ENCODE measurements at regions not wholly inside any gene's neighbourhood (a gene's known extent, or its start where the extent isn't known, plus 50 kb on each side); places are given as distances from the start of the nearest gene placed in this dataset.
A peak's percentile ranks its signal among the peaks of the same experiment; 100 is the strongest.
"Not testable (repeated sequence)": the region's sequence is repeated elsewhere in the genome, so short reads cannot be mapped to it uniquely, and the experiment has no call there.

DNA sequence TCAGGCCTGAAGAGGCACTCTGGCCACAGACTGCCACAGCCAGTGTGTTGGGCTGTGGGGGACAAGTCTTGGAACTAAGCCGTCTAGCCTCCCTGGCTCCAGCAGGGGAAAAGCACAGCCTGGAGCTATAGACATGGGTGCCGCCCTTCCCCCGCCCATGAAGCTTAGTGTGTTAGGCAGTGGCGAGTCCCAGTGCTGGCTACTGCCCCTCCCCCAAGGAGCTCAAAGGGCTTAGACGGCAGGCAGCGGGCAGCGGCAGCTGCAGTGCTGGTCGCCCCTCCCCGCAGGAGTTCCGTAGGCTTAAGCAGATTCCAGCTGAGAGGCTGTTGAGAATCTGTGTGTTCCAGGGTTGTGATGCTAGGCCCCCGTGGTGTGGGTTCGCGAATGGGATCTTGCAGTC is 135.8 kb upstream of the RORA start:
- H3K36me3 ChIP-seq (replicated peaks; ENCODE audit: insufficient read depth, low read depth), result no peaks in the 10 kb centered on the region
- H3K27me3 ChIP-seq, result no peaks in the 10 kb centered on the region
- no peaks in the 10 kb centered on the region for H3K79me2 ChIP-seq
- DNase-seq (ENCODE audit: low spot score), result peak; percentile 73
- no peak overlapping the region for H2AFZ ChIP-seq
- H3K4me3 ChIP-seq, result no peak overlapping the region
- H3K4me2 ChIP-seq, result peak overlapping the region; percentile 68
- H3K4me1 ChIP-seq (ENCODE audit: insufficient read depth), result no peaks in the 10 kb centered on the region
- no peaks in the 10 kb centered on the region for H3K9me3 ChIP-seq (ENCODE audit: low read depth)
- TF ChIP-seq EZH2 (IDR thresholded peaks at IDR 0.05; ENCODE audit: borderline replicate concordance) (no peak), EZH2phosphoT487 (IDR thresholded peaks at IDR 0.05; ENCODE audit: low read depth, severe bottlenecking, unreplicated experiment) (no peak)
- TF ChIP-seq, protein P1, sequence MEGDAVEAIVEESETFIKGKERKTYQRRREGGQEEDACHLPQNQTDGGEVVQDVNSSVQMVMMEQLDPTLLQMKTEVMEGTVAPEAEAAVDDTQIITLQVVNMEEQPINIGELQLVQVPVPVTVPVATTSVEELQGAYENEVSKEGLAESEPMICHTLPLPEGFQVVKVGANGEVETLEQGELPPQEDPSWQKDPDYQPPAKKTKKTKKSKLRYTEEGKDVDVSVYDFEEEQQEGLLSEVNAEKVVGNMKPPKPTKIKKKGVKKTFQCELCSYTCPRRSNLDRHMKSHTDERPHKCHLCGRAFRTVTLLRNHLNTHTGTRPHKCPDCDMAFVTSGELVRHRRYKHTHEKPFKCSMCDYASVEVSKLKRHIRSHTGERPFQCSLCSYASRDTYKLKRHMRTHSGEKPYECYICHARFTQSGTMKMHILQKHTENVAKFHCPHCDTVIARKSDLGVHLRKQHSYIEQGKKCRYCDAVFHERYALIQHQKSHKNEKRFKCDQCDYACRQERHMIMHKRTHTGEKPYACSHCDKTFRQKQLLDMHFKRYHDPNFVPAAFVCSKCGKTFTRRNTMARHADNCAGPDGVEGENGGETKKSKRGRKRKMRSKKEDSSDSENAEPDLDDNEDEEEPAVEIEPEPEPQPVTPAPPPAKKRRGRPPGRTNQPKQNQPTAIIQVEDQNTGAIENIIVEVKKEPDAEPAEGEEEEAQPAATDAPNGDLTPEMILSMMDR (IDR thresholded peaks at IDR 0.05; ENCODE audit: poor library complexity), result no peak
- no peak overlapping the region for H3K27ac ChIP-seq
- no peaks in the 10 kb centered on the region for H3K9me2 ChIP-seq (replicated peaks; ENCODE audit: insufficient read depth)
- no peaks in the 10 kb centered on the region for H4K20me1 ChIP-seq (ENCODE audit: insufficient read depth, poor library complexity, severe bottlenecking)
- WGBS (ENCODE audit: low lambda C conversion rate, missing lambda C conversion rate), result 17% methylated on average over 13 of the region's 13 CpGs

DNA sequence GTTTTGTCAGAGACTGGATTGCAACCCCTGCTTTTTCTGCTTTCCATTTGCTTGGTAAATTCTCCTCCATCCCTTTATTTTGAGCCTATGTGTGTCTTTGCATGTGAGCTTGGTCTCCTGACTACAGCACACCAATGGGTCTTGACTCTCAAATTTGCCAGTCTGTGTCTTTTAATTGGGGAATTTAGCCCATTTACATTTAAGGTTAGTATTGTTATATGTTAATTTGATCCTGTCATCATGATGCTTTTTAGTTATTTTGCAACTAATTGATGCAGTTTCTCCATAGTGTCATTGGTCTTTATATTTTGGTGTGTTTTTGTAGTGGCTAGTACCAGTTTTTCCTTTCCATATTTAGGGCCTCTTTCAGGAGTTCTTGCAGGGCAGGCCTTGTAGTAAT is 133.8 kb upstream of the RORA start:
- H3K9me3 ChIP-seq (ENCODE audit: low read depth); H3K9me2 ChIP-seq (replicated peaks; ENCODE audit: insufficient read depth); H3K4me3 ChIP-seq; H3K79me2 ChIP-seq; H3K27me3 ChIP-seq; H3K36me3 ChIP-seq (replicated peaks; ENCODE audit: insufficient read depth, low read depth); DNase-seq (ENCODE audit: low spot score); H4K20me1 ChIP-seq (ENCODE audit: insufficient read depth, poor library complexity, severe bottlenecking); H2AFZ ChIP-seq; H3K27ac ChIP-seq; H3K4me2 ChIP-seq; H3K4me1 ChIP-seq (ENCODE audit: insufficient read depth): not testable (repeated sequence)

DNA sequence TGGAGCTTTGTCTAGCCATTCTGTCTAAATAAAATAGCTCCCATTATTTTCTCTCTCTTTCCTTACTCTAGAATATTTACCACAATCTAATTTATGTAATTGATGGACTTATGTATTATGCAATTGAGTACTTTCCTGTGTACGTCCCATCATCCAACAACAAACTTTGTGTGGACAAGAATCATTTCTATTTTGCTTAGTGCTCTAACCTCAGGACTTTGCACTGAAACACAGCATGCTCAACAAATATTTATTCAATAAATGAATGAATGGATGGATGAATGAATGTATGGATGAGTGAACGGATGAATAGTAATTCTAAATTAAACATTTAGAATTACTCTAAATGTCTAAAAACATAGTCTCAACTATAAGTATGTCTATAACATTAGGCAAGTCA is 115.2 kb upstream of the RORA start:
- DNase-seq (ENCODE audit: low spot score), result no peak
- H3K4me2 ChIP-seq, result no peak overlapping the region
- H3K9me2 ChIP-seq (replicated peaks; ENCODE audit: insufficient read depth), result no peaks in the 10 kb centered on the region
- no peaks in the 10 kb centered on the region for H4K20me1 ChIP-seq (ENCODE audit: insufficient read depth, poor library complexity, severe bottlenecking)
- no peaks in the 10 kb centered on the region for H3K36me3 ChIP-seq (replicated peaks; ENCODE audit: insufficient read depth, low read depth)
- no peaks in the 10 kb centered on the region for H3K27me3 ChIP-seq
- no peak for TF ChIP-seq EZH2 (IDR thresholded peaks at IDR 0.05; ENCODE audit: borderline replicate concordance)
- TF ChIP-seq, protein P1 (IDR thresholded peaks at IDR 0.05; ENCODE audit: poor library complexity), result no peak
- TF ChIP-seq EZH2phosphoT487 (IDR thresholded peaks at IDR 0.05; ENCODE audit: low read depth, severe bottlenecking, unreplicated experiment), result no peak
- no peak overlapping the region for H3K27ac ChIP-seq
- WGBS (ENCODE audit: low lambda C conversion rate, missing lambda C conversion rate), result 84% methylated on average over 2 of the region's 2 CpGs
- H3K79me2 ChIP-seq, result no peaks in the 10 kb centered on the region
- H3K9me3 ChIP-seq (ENCODE audit: low read depth), result no peaks in the 10 kb centered on the region
- no peak overlapping the region for H3K4me3 ChIP-seq
- H2AFZ ChIP-seq, result no peak overlapping the region
- no peaks in the 10 kb centered on the region for H3K4me1 ChIP-seq (ENCODE audit: insufficient read depth)

DNA sequence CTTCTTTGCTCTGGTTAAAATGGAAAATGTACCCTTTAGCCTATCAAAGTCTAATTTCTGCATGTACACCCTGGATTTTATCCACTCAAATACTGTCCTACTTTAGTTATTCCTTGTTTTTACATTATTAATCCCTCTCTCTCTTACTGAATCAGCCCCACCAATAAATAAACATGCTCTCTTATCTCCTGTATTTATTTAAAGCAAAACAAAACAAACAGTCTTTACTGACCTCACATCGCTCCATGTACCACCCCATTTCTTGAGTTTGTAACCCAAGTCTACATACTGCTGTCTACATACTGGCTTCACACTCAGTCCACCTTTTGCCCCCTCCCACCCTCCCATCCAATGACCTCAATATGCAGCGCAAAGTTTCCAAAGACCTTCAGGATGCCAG is 113.3 kb upstream of the RORA start:
- H3K9me2 ChIP-seq (replicated peaks; ENCODE audit: insufficient read depth), result no peaks in the 10 kb centered on the region
- no peak overlapping the region for H3K4me2 ChIP-seq
- H3K36me3 ChIP-seq (replicated peaks; ENCODE audit: insufficient read depth, low read depth), result no peaks in the 10 kb centered on the region
- H3K27ac ChIP-seq, result no peak overlapping the region
- no peak for DNase-seq (ENCODE audit: low spot score)
- 88% methylated on average over 2 of the region's 2 CpGs for WGBS (ENCODE audit: low lambda C conversion rate, missing lambda C conversion rate)
- H3K4me3 ChIP-seq, result no peak overlapping the region
- H3K27me3 ChIP-seq, result no peaks in the 10 kb centered on the region
- H3K79me2 ChIP-seq, result no peaks in the 10 kb centered on the region
- H3K9me3 ChIP-seq (ENCODE audit: low read depth), result no peaks in the 10 kb centered on the region
- no peaks in the 10 kb centered on the region for H3K4me1 ChIP-seq (ENCODE audit: insufficient read depth)
- H2AFZ ChIP-seq, result no peak overlapping the region
- TF ChIP-seq, protein P1 (IDR thresholded peaks at IDR 0.05; ENCODE audit: poor library complexity), result no peak
- TF ChIP-seq EZH2 (IDR thresholded peaks at IDR 0.05; ENCODE audit: borderline replicate concordance) (no peak), EZH2phosphoT487 (IDR thresholded peaks at IDR 0.05; ENCODE audit: low read depth, severe bottlenecking, unreplicated experiment) (no peak)
- no peaks in the 10 kb centered on the region for H4K20me1 ChIP-seq (ENCODE audit: insufficient read depth, poor library complexity, severe bottlenecking)
